Upper lobe of left lung (tissue), 4 donors: ENCODE measurements at regions not wholly inside any gene's neighbourhood (a gene's known extent, or its start where the extent isn't known, plus 50 kb on each side); places are given as distances from the start of the nearest gene placed in this dataset.

ENCODE experiments used
- CTCF ChIP-seq, 6 experiments: fragments of 450-650 bp in 4 of 6; fragments of 200-600 bp in 2 of 6; sonication (generic) in 2 of 6; IDR thresholded peaks; one replicate each; pipeline ENCODE4 v1.5.1; 2016 to 2019; ENCODE audit warnings: antibody characterized with exemption in 6 of 6
- POLR2A ChIP-seq, 4 donors: fragments of 450-650 bp; IDR thresholded peaks; one replicate each; pipeline ENCODE4 v1.5.1; 2016 to 2017; ENCODE audit warnings: antibody characterized with exemption in 4 of 4, mild to moderate bottlenecking in 2 of 4

GRCh38 chr18:64806232-64806631 lies 657.3 kb upstream of the LINC00305 start:
- TF ChIP-seq POLR2A (IDR thresholded peaks at IDR 0.05) (no peak), CTCF (IDR thresholded peaks at IDR 0.05) (no peak)
